Activated CD4-positive, alpha-beta T cell treated with anti-CD3 and anti-CD28 coated beads, Interleukin-2, amount 50 U/mL, for 4 hours (primary cell): ENCODE measurements at regions not wholly inside any gene's neighbourhood (a gene's known extent, or its start where the extent isn't known, plus 50 kb on each side); places are given as distances from the start of the nearest gene placed in this dataset.
"Not testable (repeated sequence)": the region's sequence is repeated elsewhere in the genome, so short reads cannot be mapped to it uniquely, and the experiment has no call there.

Experiments
- DNase-seq, 2 experiments: peaks; one replicate each; pipeline ENCODE4 v3.0.0-alpha.2; 2020

DNA sequence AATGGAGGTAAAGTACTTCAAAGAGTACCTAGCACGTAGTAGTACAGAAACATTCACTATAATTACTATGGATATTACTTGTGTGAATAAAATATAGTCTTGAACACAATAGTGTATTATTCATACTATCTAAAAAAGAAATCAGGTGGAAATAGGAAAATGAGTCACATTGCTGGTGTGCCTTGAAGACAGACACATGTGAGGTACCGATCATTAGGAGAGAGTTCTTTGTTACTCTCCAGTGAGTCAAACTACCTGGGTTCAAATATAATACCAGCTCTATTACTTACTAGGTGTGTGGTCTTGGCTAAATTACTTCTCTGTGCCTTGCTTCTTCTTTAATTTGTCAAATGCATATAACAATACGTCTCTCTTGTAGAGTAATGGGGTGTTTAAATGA lies 50.8 kb upstream of the BEND6 start:
- DNase-seq: no peak

DNA sequence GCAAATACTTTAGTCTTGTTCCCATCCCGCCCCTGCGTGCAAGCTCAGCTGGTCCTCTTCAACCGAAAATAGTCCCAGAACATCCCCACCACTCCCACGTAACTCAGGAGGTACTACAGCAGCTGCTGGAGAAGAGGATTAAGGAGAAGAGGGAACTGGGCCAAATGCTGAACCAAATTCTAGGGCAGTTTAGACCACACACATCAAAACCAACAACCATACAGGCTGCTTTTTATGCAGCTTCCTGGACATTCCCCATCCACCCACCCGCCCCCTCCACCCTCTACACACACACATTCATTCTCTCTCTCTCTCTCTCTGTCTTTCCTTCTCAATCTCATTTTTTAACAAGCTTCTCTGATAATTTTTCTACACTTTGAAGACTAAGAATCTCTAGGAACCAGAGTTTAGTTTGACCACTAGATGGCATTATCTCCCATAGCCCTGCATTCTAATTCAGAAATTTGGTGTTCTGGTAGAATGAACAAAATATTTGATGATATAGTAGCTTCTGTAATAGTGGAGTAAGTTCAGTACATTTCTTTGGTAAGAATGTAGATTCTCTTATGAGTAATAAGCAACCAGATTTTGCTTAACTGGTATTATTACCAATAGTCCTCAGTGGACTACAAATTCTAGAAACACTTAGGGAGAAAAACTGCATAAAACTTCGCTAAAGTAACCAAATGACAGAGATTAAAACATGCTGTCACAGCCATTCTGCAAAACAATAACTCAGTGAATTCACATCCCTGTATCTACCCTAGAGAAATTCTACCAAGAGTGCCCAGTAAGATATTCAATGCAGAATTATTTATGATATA lies 52.1 kb upstream of the BEND6 start:
- no peak for DNase-seq

DNA sequence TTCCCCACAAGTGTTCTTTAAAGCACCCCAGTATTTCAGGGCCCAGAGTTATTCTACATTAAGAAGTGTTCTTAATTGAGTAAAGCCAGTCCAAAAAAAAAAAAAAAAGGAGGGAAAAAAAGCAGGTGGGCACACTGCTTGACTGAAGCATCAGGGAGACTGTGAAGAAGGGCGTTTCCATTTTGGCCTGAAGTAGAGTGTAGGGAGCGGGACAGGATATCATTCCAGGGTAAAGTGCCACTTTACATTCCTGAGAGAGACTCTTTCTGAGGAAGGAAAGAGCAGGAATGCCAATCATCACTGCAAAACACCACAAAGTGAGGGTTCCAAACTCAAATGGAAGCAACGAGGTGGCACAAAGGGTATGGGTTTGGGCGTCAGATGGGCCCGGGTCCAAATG lies 54.1 kb upstream of the BEND6 start:
- DNase-seq: no peak

DNA sequence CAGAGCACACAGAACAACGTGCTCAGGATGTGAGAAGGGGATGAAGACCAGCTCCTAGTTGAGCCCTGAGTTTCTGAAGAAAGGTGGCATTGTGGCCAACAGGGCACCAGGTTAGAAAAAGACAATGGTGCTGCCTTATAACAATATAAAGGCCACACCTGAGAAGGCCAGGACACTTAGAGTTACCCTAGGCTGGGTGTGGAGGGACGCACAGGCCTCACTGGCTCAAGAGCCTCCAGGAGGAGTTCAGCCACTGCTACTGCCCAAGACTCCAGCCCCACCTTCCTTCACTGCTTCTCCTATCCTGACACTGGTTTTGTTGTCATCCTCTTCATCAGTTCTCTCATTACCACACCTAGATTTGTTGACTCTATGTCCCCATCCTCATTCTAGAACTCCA lies 55.2 kb upstream of the BEND6 start:
- DNase-seq: no peak

- DNase-seq: no peak
Measured at GRCh38 chr6:56899311-56899710, 55.6 kb upstream of the BEND6 start.

GRCh38 chr6:56897789-56898529 lies 56.9 kb upstream of the BEND6 start:
- no peak for DNase-seq

DNA sequence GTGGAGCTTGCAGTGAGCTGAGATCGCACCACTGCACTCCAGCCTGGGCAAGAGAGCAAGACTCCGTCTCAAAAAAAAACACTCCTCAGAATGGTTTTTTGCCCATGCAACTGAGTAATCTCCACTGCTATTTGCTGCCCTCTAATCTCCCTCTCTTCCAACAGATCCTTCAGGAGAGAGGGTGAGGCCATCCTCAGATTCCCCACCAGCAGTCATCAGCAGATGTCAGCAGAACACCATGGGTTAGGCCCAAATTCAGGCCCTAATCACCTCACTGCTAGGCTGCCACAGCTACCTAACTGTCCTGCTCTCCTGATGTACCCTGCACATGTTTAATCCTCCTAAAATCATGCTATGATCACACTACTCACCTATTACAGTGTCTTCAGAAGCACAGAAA lies 63.2 kb upstream of the BEND6 start:
- DNase-seq: no peak

DNA sequence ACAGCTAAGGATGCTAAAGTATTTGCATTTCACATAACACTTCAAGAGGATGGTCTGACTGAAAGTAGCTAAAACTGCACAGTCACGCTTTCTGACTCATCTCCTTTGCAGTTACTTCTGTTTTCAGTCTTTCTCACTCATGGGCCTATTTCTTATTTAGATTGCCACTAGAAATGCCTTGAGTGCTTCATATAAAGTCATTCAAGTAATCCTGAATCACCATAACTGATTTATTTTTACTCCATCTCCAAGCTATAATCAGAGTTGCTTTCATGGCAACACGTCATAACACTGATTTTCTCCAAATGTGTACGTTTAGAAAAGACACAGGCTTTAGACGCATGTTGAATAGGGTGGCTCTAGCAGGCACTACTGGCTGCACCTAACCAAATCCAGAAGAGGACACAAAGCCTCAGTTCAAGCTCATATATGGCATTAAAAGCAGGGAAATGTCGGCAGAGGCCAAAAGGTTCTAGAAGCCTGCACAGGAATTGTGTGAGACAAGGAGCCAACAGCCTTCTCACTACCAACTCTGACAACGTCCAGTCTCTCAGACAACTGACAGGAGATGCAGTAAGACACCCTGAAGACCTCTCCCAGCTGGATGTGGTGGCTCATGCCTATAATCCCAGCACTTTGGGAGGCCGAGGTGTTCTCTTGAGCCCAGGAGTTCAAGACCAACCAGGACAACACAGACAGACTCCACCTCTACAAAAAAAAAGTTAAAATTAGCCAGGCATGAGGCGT lies 64.1 kb upstream of the BEND6 start:
- DNase-seq: no peak

GRCh38 chr6:56890066-56890465 lies 64.8 kb upstream of the BEND6 start:
- DNase-seq: no peak

- no peak for DNase-seq
Measured at GRCh38 chr6:56889492-56889891, 65.4 kb upstream of the BEND6 start.

DNA sequence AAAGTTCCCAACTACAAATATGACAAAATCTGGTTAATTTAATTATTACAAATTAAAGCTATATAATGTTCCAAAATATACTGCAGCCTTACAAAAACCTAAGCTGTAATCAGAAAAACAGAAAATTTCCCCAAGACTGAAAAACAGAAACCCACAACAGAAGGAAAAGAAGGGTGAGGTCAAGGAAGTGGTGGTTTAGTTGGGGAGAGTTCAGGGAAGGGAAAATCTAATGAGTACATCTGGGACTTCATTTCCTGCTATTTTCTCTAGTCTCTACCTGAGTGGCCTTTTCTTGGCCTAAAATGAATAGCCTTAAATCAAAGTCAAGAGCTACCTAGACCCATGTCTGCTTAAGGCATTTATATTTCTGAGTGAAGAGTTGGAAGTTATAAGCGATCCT lies 66.2 kb upstream of the BEND6 start:
- DNase-seq: no peak

DNA sequence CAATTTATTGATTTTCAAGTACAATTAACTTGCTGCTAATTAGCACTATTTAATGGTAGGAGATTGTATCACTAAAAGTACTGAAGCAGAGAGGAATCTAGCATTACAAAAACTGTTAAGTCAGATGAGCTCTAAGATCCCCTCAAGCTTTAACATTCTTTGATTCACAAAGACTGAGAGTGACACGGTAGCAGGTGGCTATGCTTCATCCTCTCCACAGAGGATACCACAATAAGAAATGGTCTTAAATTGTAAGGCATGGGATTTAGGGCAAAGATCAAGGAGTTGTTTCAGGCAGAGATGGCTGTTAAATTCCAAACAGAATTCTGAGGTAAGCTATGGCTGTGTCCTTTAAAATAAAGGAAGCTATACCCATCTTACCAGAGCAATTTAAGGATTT lies 67.8 kb upstream of the BEND6 start:
- no peak for DNase-seq

GRCh38 chr6:56877922-56878321 lies 77.0 kb upstream of the BEND6 start:
- no peak for DNase-seq

- DNase-seq: no peak
Measured at GRCh38 chr6:56875961-56876360, 78.9 kb upstream of the BEND6 start.

- DNase-seq: no peak
Measured at GRCh38 chr6:56875523-56875922, 79.4 kb upstream of the BEND6 start.

DNA sequence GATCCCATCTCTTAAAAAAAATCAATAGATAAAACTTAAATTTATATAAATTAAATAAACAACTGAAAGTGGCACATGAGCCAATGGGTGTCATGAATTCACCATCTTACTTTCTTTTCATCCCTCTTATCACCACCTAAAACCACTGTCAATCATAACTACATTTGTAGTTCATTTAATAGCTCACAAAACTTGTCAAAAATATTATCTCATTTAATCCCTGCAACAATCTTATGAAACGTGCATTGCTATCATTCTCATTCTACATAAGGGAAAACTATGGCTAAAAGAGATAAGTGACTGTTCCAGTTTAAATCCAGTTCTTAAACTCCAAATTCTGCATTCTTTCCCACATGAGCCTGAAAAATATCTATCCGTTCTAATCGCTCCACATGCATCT lies 80.6 kb upstream of the BEND6 start:
- DNase-seq: no peak

- not testable (repeated sequence) for DNase-seq
Measured at GRCh38 chr6:56870053-56870452, 84.9 kb upstream of the BEND6 start.

DNA sequence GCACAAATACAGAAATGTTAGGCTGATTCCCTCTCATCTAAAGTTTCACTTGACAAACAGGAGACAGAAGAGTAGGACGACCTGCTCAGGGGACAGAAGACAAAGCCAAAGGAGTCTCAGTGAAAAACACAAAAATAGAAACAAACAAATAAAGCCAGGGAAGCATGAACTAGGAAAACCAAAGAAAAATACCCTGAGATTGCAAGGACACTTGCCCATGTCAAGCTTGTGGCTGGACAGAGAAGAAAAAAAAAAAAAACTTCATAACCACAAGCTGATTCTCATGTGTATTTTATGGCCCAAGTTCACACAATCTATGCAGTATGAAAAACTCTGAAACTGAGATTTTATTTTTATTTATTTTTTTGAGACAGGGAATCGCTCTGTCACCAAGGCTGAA lies 85.6 kb upstream of the BEND6 start:
- DNase-seq: no peak

DNA sequence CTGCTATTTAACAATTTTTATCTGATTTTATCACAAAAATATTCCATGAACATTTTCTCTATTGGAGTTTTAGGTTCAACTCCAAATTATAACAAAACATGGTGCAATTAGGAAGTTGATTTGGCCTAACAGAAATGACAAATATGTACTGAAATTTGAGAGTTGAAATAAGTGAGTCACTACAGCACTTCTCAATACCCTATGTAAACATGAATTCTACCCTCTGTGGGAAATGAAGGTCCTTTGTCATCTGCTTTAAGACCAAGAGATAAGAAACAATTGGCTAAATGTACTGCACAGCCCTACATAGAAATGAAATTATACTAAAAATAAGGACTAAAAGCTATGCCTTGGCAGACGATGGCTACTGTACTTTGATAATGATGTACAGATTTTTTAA lies 86.2 kb upstream of the BEND6 start:
- DNase-seq: no peak

DNA sequence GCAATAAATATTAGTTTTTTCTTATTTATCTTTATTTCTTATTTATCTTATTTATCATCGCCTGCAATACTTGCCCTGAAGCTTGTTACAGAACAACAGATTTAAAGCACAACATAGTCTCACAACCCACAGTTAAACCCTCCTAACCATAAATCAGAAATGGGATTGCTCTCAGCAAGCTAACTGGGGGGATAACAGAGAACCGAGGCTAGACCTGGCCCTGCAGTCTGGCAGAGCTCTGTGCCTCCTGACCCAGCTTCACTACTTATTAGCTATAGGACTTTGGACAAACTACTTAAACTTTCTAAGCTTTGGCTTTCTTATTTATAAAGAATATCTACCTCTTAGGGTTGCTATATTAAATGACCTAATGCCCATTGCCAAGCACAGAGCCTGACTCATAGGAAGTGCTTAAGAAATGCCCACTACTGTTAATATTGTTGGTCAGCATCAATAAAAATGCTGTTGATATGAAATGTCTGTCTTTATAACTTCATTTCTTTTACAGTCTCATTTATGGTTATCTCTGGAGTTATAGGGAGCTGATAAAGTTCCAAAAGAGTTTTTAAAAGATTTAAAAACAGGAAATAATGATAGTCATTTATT lies 87.9 kb upstream of the BEND6 start:
- DNase-seq: no peak

GRCh38 chr6:56865081-56865875 lies 89.6 kb upstream of the BEND6 start:
- DNase-seq: no peak

- DNase-seq: no peak
Measured at GRCh38 chr6:56864171-56864616, 90.7 kb upstream of the BEND6 start.
